Neural progenitor cell (in vitro differentiated cells): ENCODE measurements at regions not wholly inside any gene's neighbourhood (a gene's known extent, or its start where the extent isn't known, plus 50 kb on each side); places are given as distances from the start of the nearest gene placed in this dataset.

ENCODE experiments used
- DNase-seq: peaks from one replicate; pipeline ENCODE4 v3.0.0-alpha.2; 2016; ENCODE audit warnings: low spot score
- H2AFZ ChIP-seq: fragments of 200-600 bp; sonication (generic); replicated peaks from 2 replicates; pipeline ENCODE4 v1.6.1; 2016; ENCODE audit warnings: antibody characterized with exemption
- H3F3A ChIP-seq: fragments of 200-600 bp; sonication (generic); 2 replicates; pipeline ENCODE4 v1.6.1; 2016; ENCODE audit warnings: antibody characterized with exemption, low read depth
- H3K27ac ChIP-seq: fragments of 200-600 bp; sonication (generic); 2 replicates; pipeline ENCODE4 v1.5.1; 2016; ENCODE audit warnings: mild to moderate bottlenecking
- H3K27me3 ChIP-seq: fragments of 200-600 bp; sonication (generic); 2 replicates; pipeline ENCODE4 v1.6.1; 2016; ENCODE audit warnings: mild to moderate bottlenecking, moderate library complexity
- H3K36me3 ChIP-seq: fragments of 200-600 bp; sonication (generic); 2 replicates; pipeline ENCODE4 v1.5.1; 2016
- H3K4me1 ChIP-seq: fragments of 200-600 bp; sonication (generic); 2 replicates; pipeline ENCODE4 v1.6.1; 2016; ENCODE audit warnings: mixed run types
- H3K4me2 ChIP-seq: fragments of 200-600 bp; sonication (generic); 2 replicates; pipeline ENCODE4 v1.6.1; 2016
- H3K4me3 ChIP-seq: fragments of 200-600 bp; sonication (generic); 2 replicates; pipeline ENCODE4 v1.5.1; 2016
- H3K79me2 ChIP-seq: fragments of 200-600 bp; sonication (generic); 2 replicates; pipeline ENCODE4 v1.6.1; 2016; ENCODE audit warnings: low read depth
- H3K9ac ChIP-seq: fragments of 200-600 bp; sonication (generic); 2 replicates; pipeline ENCODE4 v1.6.1; 2016
- H3K9me3 ChIP-seq: fragments of 200-600 bp; sonication (generic); 2 replicates; pipeline ENCODE4 v1.5.1; 2016; ENCODE audit warnings: low read depth
- H4K20me1 ChIP-seq: fragments of 200-600 bp; sonication (generic); 2 replicates; pipeline ENCODE4 v1.6.1; 2016; ENCODE audit warnings: low read depth
- H3K27ac Mint-ChIP-seq: 3 replicates; pipeline ENCODE4 v1.8.0; 2021; ENCODE audit warnings: mixed read lengths
- H3K27me3 Mint-ChIP-seq: 2 replicates; pipeline ENCODE4 v1.8.0; 2022; ENCODE audit warnings: low read depth, mild to moderate bottlenecking, inconsistent platforms, moderate library complexity, mixed read lengths; ENCODE audit not compliant: insufficient read depth
- H3K36me3 Mint-ChIP-seq: 3 replicates; pipeline ENCODE4 v1.8.0; 2021; ENCODE audit warnings: mixed read lengths
- H3K4me1 Mint-ChIP-seq: 3 replicates; pipeline ENCODE4 v1.8.0; 2021; ENCODE audit warnings: mixed read lengths
- H3K4me3 Mint-ChIP-seq: 3 replicates; pipeline ENCODE4 v1.8.0; 2021; ENCODE audit warnings: mild to moderate bottlenecking, moderate library complexity, mixed read lengths
- H3K9me3 Mint-ChIP-seq: 3 replicates; pipeline ENCODE4 v1.8.0; 2020; ENCODE audit warnings: mixed read lengths
- CTCF ChIP-seq: fragments of 200-600 bp; sonication (generic); IDR thresholded peaks from 2 replicates; pipeline ENCODE4 v1.5.1; 2017; ENCODE audit warnings: antibody characterized with exemption, mild to moderate bottlenecking
- EZH2 ChIP-seq: fragments of 200-600 bp; sonication (generic); IDR thresholded peaks from 2 replicates; pipeline ENCODE4 v1.6.1; 2017; ENCODE audit warnings: antibody characterized with exemption, mild to moderate bottlenecking, moderate library complexity
- EZH2phosphoT487 ChIP-seq: fragments of 200-600 bp; sonication (generic); IDR thresholded peaks from 2 replicates; pipeline ENCODE4 v1.6.1; 2017; ENCODE audit warnings: antibody characterized with exemption

- H3K27ac ChIP-seq = no peak overlapping the region
- no peaks in the 10 kb centered on the region for H3K79me2 ChIP-seq
- H3K9me3 Mint-ChIP-seq = no peaks in the 10 kb centered on the region
- H3K4me2 ChIP-seq = peak overlapping the region; percentile 11
- no peaks in the 10 kb centered on the region for H3K27me3 ChIP-seq
- H3K4me3 ChIP-seq = no peak overlapping the region
- no peak for TF ChIP-seq CTCF
- no peak for TF ChIP-seq EZH2
- TF ChIP-seq EZH2phosphoT487 = no peak
- H3K4me3 Mint-ChIP-seq = no peak overlapping the region
- no peaks in the 10 kb centered on the region for H3K36me3 ChIP-seq
- no peaks in the 10 kb centered on the region for H3K9me3 ChIP-seq
- H3K27ac Mint-ChIP-seq = peak overlapping the region; percentile 29
- no peak overlapping the region for H2AFZ ChIP-seq
- no peaks in the 10 kb centered on the region for H3F3A ChIP-seq
- DNase-seq = peak; percentile 33
- H3K9ac ChIP-seq = no peak overlapping the region
- H4K20me1 ChIP-seq = no peaks in the 10 kb centered on the region
- no peaks in the 10 kb centered on the region for H3K36me3 Mint-ChIP-seq
- H3K4me1 Mint-ChIP-seq = peaks cover 31% of the 10 kb centered on the region
- peaks cover 5% of the 10 kb centered on the region for H3K27me3 Mint-ChIP-seq
- peaks cover 18% of the 10 kb centered on the region for H3K4me1 ChIP-seq
Measured at GRCh38 chr17:77556383-77557061, 402.0 kb upstream of the TNRC6C start.

GRCh38 chr17:77558846-77559626 lies 399.5 kb upstream of the TNRC6C start:
- Histone ChIP-seq H3K9me3 (no peaks in the 10 kb centered on the region), H2AFZ (no peak overlapping the region), H3K27ac (no peak overlapping the region), H3K27me3 (no peaks in the 10 kb centered on the region), H4K20me1 (no peaks in the 10 kb centered on the region), H3K36me3 (no peaks in the 10 kb centered on the region), H3K4me1 (peaks cover 18% of the 10 kb centered on the region), H3K4me3 (no peak overlapping the region), H3K79me2 (no peaks in the 10 kb centered on the region), H3K4me2 (no peak overlapping the region), H3K9ac (no peak overlapping the region), H3F3A (no peaks in the 10 kb centered on the region)
- H3K4me1 Mint-ChIP-seq = peaks cover 31% of the 10 kb centered on the region
- no peak overlapping the region for H3K4me3 Mint-ChIP-seq
- no peak for TF ChIP-seq EZH2phosphoT487
- no peak for TF ChIP-seq EZH2
- no peak for TF ChIP-seq CTCF
- H3K27ac Mint-ChIP-seq = no peak overlapping the region
- peaks cover 3% of the 10 kb centered on the region for H3K9me3 Mint-ChIP-seq
- H3K36me3 Mint-ChIP-seq = no peaks in the 10 kb centered on the region
- peaks cover 4% of the 10 kb centered on the region for H3K27me3 Mint-ChIP-seq
- no peak for DNase-seq

- Histone ChIP-seq H3K27ac (no peak overlapping the region), H2AFZ (no peak overlapping the region), H3K4me2 (no peak overlapping the region), H3K9ac (no peak overlapping the region), H3K4me3 (no peak overlapping the region), H3K36me3 (no peaks in the 10 kb centered on the region), H3K79me2 (no peaks in the 10 kb centered on the region), H3K4me1 (peaks cover 12% of the 10 kb centered on the region), H3K9me3 (no peaks in the 10 kb centered on the region), H3F3A (no peaks in the 10 kb centered on the region), H4K20me1 (no peaks in the 10 kb centered on the region), H3K27me3 (no peaks in the 10 kb centered on the region)
- no peak overlapping the region for H3K27ac Mint-ChIP-seq
- H3K4me3 Mint-ChIP-seq = no peak overlapping the region
- H3K27me3 Mint-ChIP-seq = peaks cover 4% of the 10 kb centered on the region
- peaks cover 7% of the 10 kb centered on the region for H3K9me3 Mint-ChIP-seq
- no peak for DNase-seq
- TF ChIP-seq EZH2 (no peak), EZH2phosphoT487 (no peak), CTCF (no peak)
- no peaks in the 10 kb centered on the region for H3K36me3 Mint-ChIP-seq
- peaks cover 25% of the 10 kb centered on the region for H3K4me1 Mint-ChIP-seq
Measured at GRCh38 chr17:77560381-77560780, 398.1 kb upstream of the TNRC6C start.
